CD8-positive, alpha-beta memory T cell (primary cell): ENCODE measurements at regions not wholly inside any gene's neighbourhood (a gene's known extent, or its start where the extent isn't known, plus 50 kb on each side); places are given as distances from the start of the nearest gene placed in this dataset.

Source experiments
- CTCF ChIA-PET: fragments of 350-600 bp; sonication (Branson Sonifier 250); formaldehyde crosslinking; loops from one replicate; lab custom pipeline; 2021; ENCODE audit warnings: antibody characterized with exemption; lab: Charles Lee
- POLR2A ChIA-PET: fragments of 350-600 bp; sonication (Branson Sonifier 250); formaldehyde crosslinking; loops from one replicate; lab custom pipeline; 2021; ENCODE audit warnings: antibody characterized with exemption; lab: Charles Lee
- DNase-seq, 5 donors: peaks; one replicate each; pipeline versions ENCODE4 v3.0.0 to v3.0.0-alpha.2; 2020 to 2022; ENCODE audit warnings: mixed read lengths in 1 of 5
- H3K27ac ChIP-seq: one replicate; pipeline ENCODE4 v1.7.0; 2013; ENCODE audit warnings: low read depth, mild to moderate bottlenecking, low read length, moderate library complexity
- H3K27me3 ChIP-seq: 2 replicates; pipeline ENCODE4 v1.7.0; 2013; ENCODE audit warnings: low read length, mild to moderate bottlenecking; ENCODE audit not compliant: insufficient read depth, poor library complexity, severe bottlenecking
- H3K36me3 ChIP-seq: 2 replicates; pipeline ENCODE4 v1.7.0; 2013; ENCODE audit warnings: mild to moderate bottlenecking, low read length, moderate library complexity; ENCODE audit not compliant: insufficient read depth
- H3K4me1 ChIP-seq: 2 replicates; pipeline ENCODE4 v1.7.0; 2013; ENCODE audit warnings: mild to moderate bottlenecking, low read length, moderate library complexity; ENCODE audit not compliant: insufficient read depth
- H3K4me3 ChIP-seq: 2 replicates; pipeline ENCODE4 v1.7.0; 2013; ENCODE audit warnings: mild to moderate bottlenecking, low read length
- H3K9me3 ChIP-seq: 2 replicates; pipeline ENCODE4 v1.7.0; 2013; ENCODE audit warnings: mild to moderate bottlenecking, low read length
- H3K27ac Mint-ChIP-seq, 8 donors: one replicate each; pipeline ENCODE4 v1.8.0; 2020 to 2021; ENCODE audit warnings: mixed read lengths in 8 of 8, mild to moderate bottlenecking in 6 of 8, inconsistent platforms in 3 of 8, moderate library complexity in 3 of 8
- H3K27me3 Mint-ChIP-seq, 2 donors: one replicate each; pipeline ENCODE4 v1.8.0; 2020 to 2021; ENCODE audit warnings: mixed read lengths in 2 of 2, mild to moderate bottlenecking in 1 of 2, moderate library complexity in 1 of 2
- H3K36me3 Mint-ChIP-seq, 3 donors: one replicate each; pipeline ENCODE4 v1.8.0; 2020 to 2021; ENCODE audit warnings: mixed read lengths in 3 of 3, inconsistent platforms in 1 of 3, mild to moderate bottlenecking in 1 of 3
- H3K4me1 Mint-ChIP-seq, 3 donors: one replicate each; pipeline ENCODE4 v1.8.0; 2020 to 2021; ENCODE audit warnings: mixed read lengths in 3 of 3, inconsistent platforms in 1 of 3, mild to moderate bottlenecking in 1 of 3
- H3K4me3 Mint-ChIP-seq, 7 donors: one replicate each; pipeline ENCODE4 v1.8.0; 2020 to 2021; ENCODE audit warnings: mixed read lengths in 7 of 7, mild to moderate bottlenecking in 6 of 7, moderate library complexity in 4 of 7, inconsistent platforms in 2 of 7
- H3K9me3 Mint-ChIP-seq, 5 donors: one replicate each; pipeline ENCODE4 v1.8.0; 2020 to 2022; ENCODE audit warnings: mixed read lengths in 5 of 5, mild to moderate bottlenecking in 3 of 5, moderate library complexity in 2 of 5, inconsistent platforms in 1 of 5

DNA sequence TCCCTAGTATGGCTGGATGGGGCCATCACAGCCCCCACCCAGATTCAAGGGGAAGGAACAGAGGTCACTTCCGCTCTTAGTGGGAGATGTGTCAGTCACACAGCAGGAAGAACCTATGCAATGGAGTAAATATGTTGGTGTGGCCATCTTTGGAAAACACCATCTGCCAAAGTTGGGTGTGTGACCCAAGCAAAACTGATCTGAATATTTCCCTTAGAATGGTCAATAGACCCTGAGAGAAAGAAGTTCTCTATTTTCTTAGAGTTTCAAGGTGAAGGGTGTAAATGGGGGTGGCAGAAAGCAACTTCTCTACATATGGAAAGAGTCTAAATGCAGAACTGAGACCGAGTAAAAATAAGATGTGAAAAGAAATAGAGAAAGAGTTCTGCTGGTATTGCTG, 212.7 kb downstream of the ESM1 start:
- no peaks in the 10 kb centered on the region for H3K4me1 Mint-ChIP-seq
- H3K27ac ChIP-seq: no peak overlapping the region
- POLR2A ChIA-PET: no interaction called here

DNA sequence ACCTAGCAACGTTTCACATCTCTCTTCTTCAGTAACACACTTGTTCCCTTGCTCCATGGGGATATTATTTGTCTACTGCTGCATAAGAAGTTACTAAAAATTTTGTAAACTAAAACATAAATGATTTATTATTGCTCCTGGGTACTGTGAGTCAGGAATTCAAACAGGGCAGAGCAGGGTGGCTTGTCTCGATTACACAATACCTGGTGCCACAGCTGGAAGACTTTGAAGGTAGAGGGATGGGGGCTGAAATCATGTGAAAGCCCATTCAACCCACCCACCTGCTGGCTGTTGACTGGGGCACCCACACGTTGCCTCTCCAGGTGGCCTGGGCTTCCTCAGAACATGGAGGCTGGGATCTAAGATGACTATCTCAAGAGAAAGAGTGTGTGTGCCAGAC, 213.2 kb downstream of the ESM1 start:
- Mint-ChIP-seq H3K27ac (no peak overlapping the region), H3K9me3 (no peaks in the 10 kb centered on the region), H3K36me3 (peaks cover 0 to 1% (median 0%) of the 10 kb centered on the region in 3 donors), H3K27me3 (peaks cover 0 to 20% of the 10 kb centered on the region in 2 donors), H3K4me1 (no peaks in the 10 kb centered on the region), H3K4me3 (no peak overlapping the region)
- ChIA-PET CTCF (no interaction called here), POLR2A (no interaction called here)
- H3K4me3 ChIP-seq: no peak overlapping the region
- H3K36me3 ChIP-seq: no peaks in the 10 kb centered on the region
- no peak overlapping the region for H3K27ac ChIP-seq
- no peaks in the 10 kb centered on the region for H3K9me3 ChIP-seq
- H3K4me1 ChIP-seq: no peaks in the 10 kb centered on the region
- no peaks in the 10 kb centered on the region for H3K27me3 ChIP-seq
- DNase-seq: no peak

More for the DNA sequence above, 212.7 kb downstream of the ESM1 start:
- H3K36me3 Mint-ChIP-seq: peaks cover 0 to 1% (median 0%) of the 10 kb centered on the region in 3 donors
- DNase-seq: no peak
- H3K27ac Mint-ChIP-seq: no peak overlapping the region
- CTCF ChIA-PET: interaction anchor here (1.5 kb wide), 1 partner anchor 254 kb away, joined by 3 read pairs; no protein-coding TSS in a partner anchor
- no peak overlapping the region for H3K4me3 Mint-ChIP-seq
- H3K27me3 ChIP-seq: no peaks in the 10 kb centered on the region
- no peaks in the 10 kb centered on the region for H3K36me3 ChIP-seq
- H3K9me3 ChIP-seq: no peaks in the 10 kb centered on the region
- H3K4me3 ChIP-seq: no peak overlapping the region
- H3K4me1 ChIP-seq: no peaks in the 10 kb centered on the region
- peaks cover 0 to 24% of the 10 kb centered on the region in 2 donors for H3K27me3 Mint-ChIP-seq
- no peaks in the 10 kb centered on the region for H3K9me3 Mint-ChIP-seq

GRCh38 chr5:54769746-54770145, 215.6 kb downstream of the ESM1 start:
- CTCF ChIA-PET: interaction anchor here (3.2 kb wide), 1 partner anchor 252 kb away, joined by 17 read pairs; the partner anchor contains the start of gene SNX18
- H3K27me3 Mint-ChIP-seq: no peaks in the 10 kb centered on the region
- H3K27me3 ChIP-seq: no peaks in the 10 kb centered on the region

GRCh38 chr5:54769072-54769471, 216.3 kb downstream of the ESM1 start:
- Histone ChIP-seq H3K27me3 (no peaks in the 10 kb centered on the region), H3K9me3 (no peaks in the 10 kb centered on the region), H3K4me3 (no peak overlapping the region), H3K36me3 (no peaks in the 10 kb centered on the region), H3K27ac (no peak overlapping the region), H3K4me1 (no peaks in the 10 kb centered on the region)
- DNase-seq: no peak
- Mint-ChIP-seq H3K9me3 (no peaks in the 10 kb centered on the region), H3K4me1 (no peaks in the 10 kb centered on the region), H3K36me3 (no peaks in the 10 kb centered on the region), H3K4me3 (no peak overlapping the region), H3K27ac (no peak overlapping the region), H3K27me3 (no peaks in the 10 kb centered on the region)
- ChIA-PET CTCF (interaction anchor here (3.2 kb wide), 1 partner anchor 251 kb away, joined by 17 read pairs; the partner anchor contains the start of gene SNX18), POLR2A (no interaction called here)

More at GRCh38 chr5:54769746-54770145, 215.6 kb downstream of the ESM1 start:
- Histone ChIP-seq H3K4me3 (no peak overlapping the region), H3K9me3 (no peaks in the 10 kb centered on the region), H3K27ac (no peak overlapping the region), H3K36me3 (no peaks in the 10 kb centered on the region), H3K4me1 (no peaks in the 10 kb centered on the region)
- Mint-ChIP-seq H3K4me1 (no peaks in the 10 kb centered on the region), H3K36me3 (no peaks in the 10 kb centered on the region), H3K27ac (no peak overlapping the region), H3K4me3 (no peak overlapping the region), H3K9me3 (no peaks in the 10 kb centered on the region)
- DNase-seq: no peak
- POLR2A ChIA-PET: no interaction called here

DNA sequence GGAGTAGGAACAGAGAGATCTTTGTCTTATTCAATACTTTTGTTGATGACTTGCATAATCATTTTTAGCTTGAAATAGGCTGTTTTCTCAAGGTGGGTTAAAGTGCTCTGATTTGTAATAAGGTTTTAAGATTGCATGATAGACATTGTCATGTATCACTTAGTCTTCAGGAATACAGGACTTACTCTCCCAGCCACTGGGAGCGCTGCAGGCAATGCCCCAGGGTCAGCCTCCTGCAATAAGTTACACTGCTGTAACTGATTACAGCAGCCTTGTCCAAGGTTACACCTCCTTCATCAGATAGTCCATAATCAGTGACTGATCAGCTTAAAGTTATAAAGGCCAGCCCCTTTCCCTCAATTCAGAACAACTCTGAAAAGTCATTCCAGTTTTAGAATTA, 218.6 kb downstream of the ESM1 start:
- Mint-ChIP-seq H3K4me3 (no peak overlapping the region), H3K27ac (no peak overlapping the region), H3K9me3 (no peaks in the 10 kb centered on the region), H3K27me3 (no peaks in the 10 kb centered on the region), H3K36me3 (no peaks in the 10 kb centered on the region), H3K4me1 (no peaks in the 10 kb centered on the region)
- H3K4me3 ChIP-seq: no peak overlapping the region
- no peaks in the 10 kb centered on the region for H3K9me3 ChIP-seq
- ChIA-PET POLR2A (no interaction called here), CTCF (interaction anchor here (1.2 to 3.2 kb wide), 2 partner anchors 156 to 249 kb away, joined by 3 to 17 read pairs; partner anchors contain the start of gene SNX18)
- H3K36me3 ChIP-seq: no peaks in the 10 kb centered on the region
- H3K27ac ChIP-seq: no peak overlapping the region
- no peak for DNase-seq
- H3K27me3 ChIP-seq: no peaks in the 10 kb centered on the region
- no peaks in the 10 kb centered on the region for H3K4me1 ChIP-seq

DNA sequence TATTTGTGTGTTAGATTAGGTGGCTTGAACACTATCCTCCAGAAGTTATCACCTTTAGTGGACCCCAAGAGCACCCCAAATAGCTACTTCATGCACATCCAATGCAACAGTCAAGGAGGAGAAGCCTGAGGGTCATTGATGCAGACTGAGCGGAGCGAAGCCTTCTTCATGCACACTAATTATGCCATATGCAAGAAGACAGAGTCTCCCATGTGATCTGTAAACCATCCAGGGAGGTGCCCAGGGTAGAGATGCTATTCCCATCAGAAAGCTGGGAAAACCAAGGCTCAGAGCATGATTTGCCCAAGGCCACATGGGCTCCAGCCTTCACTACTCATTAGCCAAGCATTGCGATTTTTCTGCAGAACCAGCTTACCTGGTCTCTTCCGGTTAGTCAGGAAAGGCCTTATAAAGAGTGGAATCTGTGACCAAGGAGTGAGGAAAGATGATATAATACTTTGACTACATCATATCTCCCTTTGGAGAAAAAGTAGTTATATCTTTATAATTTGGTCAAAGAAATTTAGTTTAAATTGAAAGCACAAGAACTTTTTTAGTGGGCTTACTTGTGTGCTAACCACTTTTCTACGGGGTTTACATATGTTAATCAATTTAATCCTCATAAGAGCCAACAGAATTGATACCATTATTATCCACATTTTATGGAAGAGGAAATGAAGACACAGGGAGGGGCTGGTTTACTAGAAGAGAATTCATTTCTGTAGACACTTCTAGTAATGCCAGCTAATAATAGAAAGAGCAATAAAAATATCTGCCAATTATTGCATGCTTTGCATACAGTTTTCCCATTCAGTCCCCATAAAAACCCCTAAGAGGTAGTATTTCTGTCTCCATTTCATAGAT, 220.0 kb downstream of the ESM1 start:
- no peaks in the 10 kb centered on the region for H3K4me1 ChIP-seq
- no peak overlapping the region for H3K27ac Mint-ChIP-seq
- ChIA-PET CTCF (interaction anchor here (1.6 to 1.8 kb wide), 2 partner anchors 21 to 246 kb away, joined by 4 to 5 read pairs; no protein-coding TSS in a partner anchor), POLR2A (no interaction called here)
- peaks cover 0 to 9% (median 2%) of the 10 kb centered on the region in 3 donors for H3K4me1 Mint-ChIP-seq
- H3K27me3 ChIP-seq: no peaks in the 10 kb centered on the region
- no peaks in the 10 kb centered on the region for H3K36me3 Mint-ChIP-seq
- no peak overlapping the region for H3K27ac ChIP-seq
- no peak for DNase-seq
- H3K27me3 Mint-ChIP-seq: peaks cover 0 to 2% of the 10 kb centered on the region in 2 donors
- no peaks in the 10 kb centered on the region for H3K9me3 Mint-ChIP-seq
- no peaks in the 10 kb centered on the region for H3K36me3 ChIP-seq
- no peak overlapping the region for H3K4me3 Mint-ChIP-seq
- H3K9me3 ChIP-seq: no peaks in the 10 kb centered on the region
- no peak overlapping the region for H3K4me3 ChIP-seq

DNA sequence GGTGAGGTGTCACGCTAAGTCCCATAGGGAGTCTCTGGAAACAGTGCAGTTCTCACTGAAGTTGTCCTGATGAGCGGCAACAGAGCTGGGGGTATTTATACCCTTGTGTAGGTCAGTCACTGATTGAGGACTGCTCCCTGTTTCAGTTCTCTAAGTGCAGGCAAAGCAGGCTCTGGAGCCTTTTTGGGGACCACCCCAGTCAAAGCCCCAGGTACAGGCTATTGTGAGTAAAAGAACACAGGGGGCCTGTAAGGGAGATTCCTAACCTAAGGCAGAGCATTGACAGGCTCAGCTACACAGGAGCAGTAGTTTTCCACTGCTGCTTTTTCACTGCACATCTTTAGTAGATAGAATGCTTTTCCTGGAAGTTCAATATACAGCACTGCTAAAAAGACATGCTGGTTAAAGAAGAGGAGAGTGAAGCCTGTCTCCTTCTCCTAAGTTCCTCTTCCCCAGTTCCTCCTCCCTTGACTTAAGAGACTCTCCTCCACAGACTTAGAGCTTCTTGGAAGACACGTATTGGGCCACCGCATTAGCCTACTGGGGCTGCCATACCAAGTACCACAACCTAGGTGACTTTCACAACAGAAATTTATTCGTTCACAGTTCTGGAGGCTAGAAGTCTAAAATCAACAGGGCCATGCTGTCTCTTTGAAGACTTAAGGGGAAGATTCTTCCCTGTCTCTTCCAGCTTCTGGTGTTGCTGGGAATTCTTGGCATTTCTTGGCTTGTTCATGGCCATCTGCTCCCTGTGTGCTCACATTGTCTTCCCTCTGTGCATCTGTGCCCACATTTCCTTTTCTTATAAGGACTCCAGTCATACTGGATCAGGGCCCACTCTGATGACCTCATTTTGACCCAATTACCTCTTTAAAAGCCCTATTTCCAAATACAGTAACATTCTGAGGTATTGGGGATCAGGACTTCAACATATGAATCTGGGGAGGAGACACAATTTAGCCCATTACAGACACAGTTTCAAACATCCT, 221.0 kb downstream of the ESM1 start:
- Histone ChIP-seq H3K9me3 (no peaks in the 10 kb centered on the region), H3K36me3 (no peaks in the 10 kb centered on the region), H3K27me3 (no peaks in the 10 kb centered on the region), H3K4me1 (no peaks in the 10 kb centered on the region), H3K4me3 (no peak overlapping the region), H3K27ac (no peak overlapping the region)
- no peak for DNase-seq
- ChIA-PET POLR2A (no interaction called here), CTCF (interaction anchor here (0.8 to 1.8 kb wide), 4 partner anchors 11 to 245 kb away, joined by 3 to 5 read pairs (median 4); no protein-coding TSS in a partner anchor)
- H3K9me3 Mint-ChIP-seq: no peaks in the 10 kb centered on the region
- H3K36me3 Mint-ChIP-seq: no peaks in the 10 kb centered on the region
- H3K4me1 Mint-ChIP-seq: peaks cover 0 to 9% (median 3%) of the 10 kb centered on the region in 3 donors
- H3K4me3 Mint-ChIP-seq: no peak overlapping the region
- H3K27ac Mint-ChIP-seq: no peak overlapping the region
- peaks cover 0 to 2% of the 10 kb centered on the region in 2 donors for H3K27me3 Mint-ChIP-seq
